ENCODE measurements at regions not wholly inside any gene's neighbourhood (a gene's known extent, or its start where the extent isn't known, plus 50 kb on each side); places are given as distances from the start of the nearest gene placed in this dataset.

GRCh38 chr7:47663213-47663612 is 81.3 kb upstream of the TNS3 start:
- DNase-seq: no peak

- no peak for DNase-seq
These were observed 79.3 kb upstream of the TNS3 start for GRCh38 chr7:47661051-47661714.

- DNase-seq: no peak
These were observed 78.0 kb upstream of the TNS3 start for GRCh38 chr7:47659664-47660462.

- no peak for DNase-seq
These were observed 77.2 kb upstream of the TNS3 start for GRCh38 chr7:47658886-47659635.

- no peak for DNase-seq
These were observed 75.2 kb upstream of the TNS3 start for GRCh38 chr7:47657126-47657525.

- DNase-seq: no peak
These were observed 72.9 kb upstream of the TNS3 start for GRCh38 chr7:47654672-47655298.

GRCh38 chr7:47653550-47654411 is 71.9 kb upstream of the TNS3 start:
- no peak for DNase-seq

- no peak for DNase-seq
These were observed 70.7 kb upstream of the TNS3 start for GRCh38 chr7:47652591-47652990.

GRCh38 chr7:47651355-47652317 is 69.7 kb upstream of the TNS3 start:
- DNase-seq: no peak

- no peak for DNase-seq
These were observed 68.0 kb upstream of the TNS3 start for GRCh38 chr7:47649919-47650318.

GRCh38 chr7:47648275-47648925 is 66.5 kb upstream of the TNS3 start:
- no peak for DNase-seq

- DNase-seq: no peak
These were observed 66.0 kb upstream of the TNS3 start for GRCh38 chr7:47647918-47648250.

- DNase-seq: peak in 1 of 3 experiments; percentile 24
These were observed 65.4 kb upstream of the TNS3 start for GRCh38 chr7:47647181-47647917.

GRCh38 chr7:47643716-47644400 is 61.9 kb upstream of the TNS3 start:
- DNase-seq: no peak

GRCh38 chr7:47640265-47640664 is 58.4 kb upstream of the TNS3 start:
- DNase-seq: no peak

- no peak for DNase-seq
These were observed 57.7 kb upstream of the TNS3 start for GRCh38 chr7:47639495-47640110.

GRCh38 chr7:47638679-47639315 is 56.9 kb upstream of the TNS3 start:
- DNase-seq: no peak

GRCh38 chr7:47636433-47637175 is 54.7 kb upstream of the TNS3 start:
- no peak for DNase-seq

All from NCI-H1417 (cell line).